GM12873 (cell line): ENCODE measurements at regions not wholly inside any gene's neighbourhood (a gene's known extent, or its start where the extent isn't known, plus 50 kb on each side); places are given as distances from the start of the nearest gene placed in this dataset.

ENCODE experiments used
- TF ChIP-seq, protein P1 (sequence below): IDR thresholded peaks from 2 replicates; pipeline ENCODE4 v1.5.1; 2012; ENCODE audit warnings: low read depth, mild to moderate bottlenecking, moderate library complexity, low read length, control low read depth; ENCODE audit not compliant: insufficient read depth; ENCODE audit errors: missing control alignments

DNA sequence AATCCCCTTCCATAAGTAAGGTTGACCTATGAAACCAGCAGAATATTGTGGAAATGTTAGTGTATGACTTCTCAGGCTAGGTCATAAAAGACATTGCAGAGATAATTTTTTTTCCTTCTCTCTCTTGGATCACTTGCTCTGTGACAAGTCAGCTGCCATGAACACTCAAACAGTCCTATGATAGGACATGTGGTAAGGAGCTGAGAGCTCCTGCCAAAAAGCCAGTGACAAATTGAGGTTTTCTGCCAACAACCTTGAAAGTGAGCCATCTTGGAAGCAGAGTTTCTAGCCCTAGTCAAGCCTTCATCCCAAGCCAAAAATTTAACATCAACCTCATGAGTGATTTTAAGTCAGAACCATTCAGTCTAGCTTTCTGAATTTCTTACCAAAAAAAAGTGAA lies 270.9 kb upstream of the NBEA start:
- TF ChIP-seq, protein P1, sequence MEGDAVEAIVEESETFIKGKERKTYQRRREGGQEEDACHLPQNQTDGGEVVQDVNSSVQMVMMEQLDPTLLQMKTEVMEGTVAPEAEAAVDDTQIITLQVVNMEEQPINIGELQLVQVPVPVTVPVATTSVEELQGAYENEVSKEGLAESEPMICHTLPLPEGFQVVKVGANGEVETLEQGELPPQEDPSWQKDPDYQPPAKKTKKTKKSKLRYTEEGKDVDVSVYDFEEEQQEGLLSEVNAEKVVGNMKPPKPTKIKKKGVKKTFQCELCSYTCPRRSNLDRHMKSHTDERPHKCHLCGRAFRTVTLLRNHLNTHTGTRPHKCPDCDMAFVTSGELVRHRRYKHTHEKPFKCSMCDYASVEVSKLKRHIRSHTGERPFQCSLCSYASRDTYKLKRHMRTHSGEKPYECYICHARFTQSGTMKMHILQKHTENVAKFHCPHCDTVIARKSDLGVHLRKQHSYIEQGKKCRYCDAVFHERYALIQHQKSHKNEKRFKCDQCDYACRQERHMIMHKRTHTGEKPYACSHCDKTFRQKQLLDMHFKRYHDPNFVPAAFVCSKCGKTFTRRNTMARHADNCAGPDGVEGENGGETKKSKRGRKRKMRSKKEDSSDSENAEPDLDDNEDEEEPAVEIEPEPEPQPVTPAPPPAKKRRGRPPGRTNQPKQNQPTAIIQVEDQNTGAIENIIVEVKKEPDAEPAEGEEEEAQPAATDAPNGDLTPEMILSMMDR = no peak

DNA sequence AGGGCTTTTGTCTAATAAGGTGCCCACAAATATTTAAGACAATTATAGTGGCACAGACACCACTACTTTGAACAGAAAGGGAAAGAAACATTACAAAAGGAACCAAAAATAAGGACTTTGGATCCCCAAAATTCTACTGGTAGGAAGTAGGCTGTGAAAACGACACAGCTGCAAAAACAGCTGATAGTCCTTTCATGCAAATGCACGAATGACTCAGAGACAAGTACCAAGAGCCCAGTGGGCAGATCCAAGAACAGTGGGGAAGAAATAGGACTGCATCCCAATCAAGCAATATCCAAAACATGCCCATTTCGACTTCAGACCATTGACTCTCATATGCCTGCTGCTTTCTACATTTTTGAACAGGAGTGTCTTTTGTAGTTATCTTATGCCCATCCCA lies 269.4 kb upstream of the NBEA start:
- TF ChIP-seq, protein P1 = no peak

DNA sequence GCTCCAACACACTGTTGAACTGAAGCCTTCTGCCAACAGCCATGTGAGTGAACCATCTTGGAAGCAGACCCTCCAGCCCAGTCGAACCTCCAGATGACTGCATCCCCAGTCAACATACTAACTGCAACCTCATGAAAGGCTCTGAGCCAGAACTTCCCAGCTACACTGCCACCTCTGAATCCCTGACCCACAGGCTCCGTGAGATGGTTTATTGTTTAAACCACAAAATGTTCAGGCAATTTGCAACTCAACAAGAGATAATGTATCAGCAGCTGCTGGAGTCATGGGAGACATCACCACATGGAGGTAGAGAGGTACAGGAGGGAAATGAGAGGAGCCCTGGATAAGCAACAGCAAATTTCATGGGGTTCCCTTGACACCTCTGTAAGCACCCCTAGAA lies 266.4 kb upstream of the NBEA start:
- TF ChIP-seq, protein P1 = no peak

DNA sequence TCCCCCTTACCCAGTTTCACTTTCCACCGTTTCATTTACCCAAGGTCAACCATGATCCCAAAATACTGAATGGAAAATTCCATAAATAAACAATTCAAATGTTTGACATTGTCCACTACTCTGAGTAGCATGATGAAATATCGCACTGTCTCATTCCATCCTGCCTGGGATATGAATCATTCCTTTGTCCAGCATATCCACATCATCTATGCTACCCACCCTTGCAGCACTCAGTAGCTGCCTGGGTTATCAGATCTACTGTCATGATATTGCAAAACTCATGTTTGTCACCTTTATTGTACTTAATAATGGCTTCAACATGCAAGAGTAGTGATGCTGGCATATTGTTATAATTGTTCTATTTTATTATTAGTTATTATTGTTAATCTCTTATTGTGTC lies 263.9 kb upstream of the NBEA start:
- TF ChIP-seq, protein P1 = no peak

DNA sequence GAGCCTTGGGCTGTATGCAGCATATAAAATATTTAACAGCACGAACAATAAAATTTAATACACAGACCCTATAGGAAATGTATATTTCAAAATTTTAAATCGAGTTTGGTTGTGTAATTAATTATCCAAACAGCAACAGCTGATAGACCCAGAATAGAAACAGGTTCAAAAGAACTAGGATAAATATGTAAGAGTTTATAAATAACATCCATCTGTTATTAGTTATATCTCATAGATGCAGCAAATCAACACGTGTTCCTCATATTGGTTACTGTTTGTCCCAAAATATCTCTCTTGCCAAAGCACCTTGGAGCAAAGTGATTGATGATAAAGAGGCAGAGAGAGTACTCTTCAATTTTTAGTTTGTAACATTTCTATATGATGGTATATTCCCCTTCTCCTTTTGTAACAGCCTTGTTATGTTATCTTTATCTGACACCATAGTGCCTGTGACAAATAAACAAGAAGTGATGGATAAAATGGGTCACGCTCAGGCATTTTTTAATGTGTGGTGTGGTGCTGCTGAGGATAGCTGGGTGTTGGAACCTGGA lies 260.6 kb upstream of the NBEA start:
- TF ChIP-seq, protein P1 = no peak

DNA sequence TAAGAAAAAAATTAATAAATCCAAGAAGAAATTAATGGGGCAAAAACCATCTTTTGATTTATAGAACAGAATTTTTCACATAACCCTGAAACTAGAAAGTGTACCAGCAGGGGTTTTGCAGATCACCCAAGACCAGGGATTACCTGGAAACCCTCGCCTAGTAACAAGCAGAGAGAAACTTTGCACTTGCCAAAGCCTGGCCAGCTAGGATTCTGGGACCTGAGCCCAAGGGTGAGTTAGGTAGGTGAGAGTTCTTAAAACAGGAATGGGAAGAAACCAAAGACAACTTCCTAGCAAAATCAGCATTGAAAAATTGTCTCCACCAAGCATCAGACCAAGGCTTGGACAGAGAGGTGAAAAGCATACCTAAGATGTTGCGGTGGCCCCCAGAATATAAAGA lies 247.0 kb upstream of the NBEA start:
- TF ChIP-seq, protein P1 = no peak

DNA sequence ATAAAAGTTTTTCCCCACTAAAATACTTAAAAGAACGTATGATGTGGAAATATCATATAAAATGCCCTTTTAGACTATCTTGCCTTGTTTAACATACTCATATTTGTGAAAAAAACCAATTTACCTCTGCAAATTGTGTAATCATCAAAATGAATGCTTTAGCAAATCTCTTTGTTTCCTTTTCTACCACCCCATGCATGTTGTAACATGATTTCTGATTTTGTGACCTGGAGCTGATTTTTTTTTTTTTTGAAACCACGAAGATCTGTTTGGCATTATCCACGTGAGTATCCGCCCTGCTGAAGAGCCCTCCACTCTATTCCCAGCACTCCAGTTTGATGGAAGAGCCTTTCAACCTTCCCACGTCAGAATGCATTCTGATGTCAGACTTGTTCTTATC lies 245.8 kb upstream of the NBEA start:
- TF ChIP-seq, protein P1 = no peak
